Ishikawa (cell line): ENCODE measurements at regions not wholly inside any gene's neighbourhood (a gene's known extent, or its start where the extent isn't known, plus 50 kb on each side); places are given as distances from the start of the nearest gene placed in this dataset.

ENCODE experiments used
- CEBPB ChIP-seq: IDR thresholded peaks from 2 replicates; pipeline ENCODE4 v1.6.1; 2012
- CREB1 ChIP-seq: IDR thresholded peaks from 2 replicates; pipeline ENCODE4 v1.6.1; 2012; ENCODE audit warnings: low read depth
- EP300 ChIP-seq: IDR thresholded peaks from 2 replicates; pipeline ENCODE4 v1.6.1; 2012; ENCODE audit warnings: borderline replicate concordance
- MAX ChIP-seq: IDR thresholded peaks from 2 replicates; pipeline ENCODE4 v1.6.1; 2012
- NFIC ChIP-seq: IDR thresholded peaks from 2 replicates; pipeline ENCODE4 v1.6.1; 2012
- RAD21 ChIP-seq: IDR thresholded peaks from 2 replicates; pipeline ENCODE4 v1.6.1; 2012; ENCODE audit warnings: low read depth
- TAF1 ChIP-seq: IDR thresholded peaks from 2 replicates; pipeline ENCODE4 v1.6.1; 2012; ENCODE audit warnings: low read depth, mild to moderate bottlenecking
- YY1 ChIP-seq: IDR thresholded peaks from 2 replicates; pipeline ENCODE4 v1.6.1; 2012; ENCODE audit warnings: low read depth
- ZBTB7A ChIP-seq: IDR thresholded peaks from 2 replicates; pipeline ENCODE4 v1.6.1; 2012; ENCODE audit warnings: low read depth
- TF ChIP-seq, protein P1 (sequence below): IDR thresholded peaks from 2 replicates; pipeline ENCODE4 v1.6.1; 2012

GRCh38 chr3:81349816-81350340 lies 411.6 kb downstream of the GBE1 start:
- no peak for TF ChIP-seq NFIC
- TF ChIP-seq CREB1: no peak
- no peak for TF ChIP-seq RAD21
- TF ChIP-seq CEBPB: no peak
- TF ChIP-seq YY1: no peak
- TF ChIP-seq, protein P1, sequence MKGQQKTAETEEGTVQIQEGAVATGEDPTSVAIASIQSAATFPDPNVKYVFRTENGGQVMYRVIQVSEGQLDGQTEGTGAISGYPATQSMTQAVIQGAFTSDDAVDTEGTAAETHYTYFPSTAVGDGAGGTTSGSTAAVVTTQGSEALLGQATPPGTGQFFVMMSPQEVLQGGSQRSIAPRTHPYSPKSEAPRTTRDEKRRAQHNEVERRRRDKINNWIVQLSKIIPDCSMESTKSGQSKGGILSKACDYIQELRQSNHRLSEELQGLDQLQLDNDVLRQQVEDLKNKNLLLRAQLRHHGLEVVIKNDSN: no peak
- TF ChIP-seq TAF1: no peak
- TF ChIP-seq MAX: no peak
- TF ChIP-seq EP300: no peak
- TF ChIP-seq ZBTB7A: no peak
